NCI-H748 treated with DMSO at 0.1 percent for 48 hours (cell line): ENCODE measurements at regions not wholly inside any gene's neighbourhood (a gene's known extent, or its start where the extent isn't known, plus 50 kb on each side); places are given as distances from the start of the nearest gene placed in this dataset.
"Not testable (repeated sequence)": the region's sequence is repeated elsewhere in the genome, so short reads cannot be mapped to it uniquely, and the experiment has no call there.

Experiments used
- DNase-seq: peaks from one replicate; lab custom pipeline; 2025; lab: John Stamatoyannopoulos, UW

DNA sequence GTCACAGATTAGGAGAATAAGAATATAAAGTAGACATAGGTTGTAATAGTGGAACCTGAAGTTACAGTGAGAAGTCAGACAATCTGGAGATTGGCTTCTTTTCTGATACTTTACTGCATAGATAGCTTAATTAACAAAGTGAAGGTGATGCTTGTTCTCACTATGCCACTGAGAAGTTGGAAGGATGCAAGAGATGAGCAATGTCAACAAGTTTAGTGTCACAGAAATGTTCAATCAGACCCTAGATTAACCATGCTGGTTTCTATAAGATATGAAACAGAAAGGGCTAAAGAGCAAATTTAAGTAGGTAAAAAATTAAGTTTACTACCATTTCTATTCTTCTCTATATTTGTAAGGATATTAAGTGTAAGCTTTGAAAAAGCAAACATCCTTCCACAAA, 838.6 kb upstream of the SORCS1 start:
- no peak for DNase-seq

GRCh38 chr10:108000365-108000764, 835.9 kb upstream of the SORCS1 start:
- DNase-seq: no peak

DNA sequence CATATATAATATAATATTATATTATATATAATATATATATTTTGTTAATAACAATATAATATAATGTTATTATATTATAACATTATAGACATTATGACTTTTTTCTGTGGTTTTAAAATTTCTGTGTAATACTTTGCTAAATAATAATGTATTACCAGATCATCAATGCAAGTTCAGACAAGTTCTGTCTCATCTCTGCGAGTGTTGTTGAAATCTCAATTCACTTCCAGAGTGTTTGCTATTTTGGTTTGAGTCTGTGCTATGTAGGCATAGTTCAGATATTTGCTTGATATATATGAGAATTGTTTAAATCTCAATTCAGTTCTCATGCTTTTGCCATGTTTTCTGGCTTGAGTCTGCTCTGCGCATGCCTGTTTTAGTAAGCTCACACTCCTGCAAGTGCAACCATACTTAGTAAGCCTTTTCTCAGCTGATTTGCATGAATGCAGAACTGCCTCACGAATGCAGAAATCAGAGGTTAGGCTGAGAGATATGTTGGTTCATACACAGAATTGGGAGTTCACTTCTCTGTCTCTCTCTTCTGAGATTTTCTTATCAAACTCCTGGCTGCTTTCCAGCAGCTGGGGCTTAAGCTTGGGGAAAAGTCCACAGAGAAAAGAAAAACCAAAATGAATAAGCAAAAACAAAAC, 830.2 kb upstream of the SORCS1 start:
- DNase-seq: no peak

DNA sequence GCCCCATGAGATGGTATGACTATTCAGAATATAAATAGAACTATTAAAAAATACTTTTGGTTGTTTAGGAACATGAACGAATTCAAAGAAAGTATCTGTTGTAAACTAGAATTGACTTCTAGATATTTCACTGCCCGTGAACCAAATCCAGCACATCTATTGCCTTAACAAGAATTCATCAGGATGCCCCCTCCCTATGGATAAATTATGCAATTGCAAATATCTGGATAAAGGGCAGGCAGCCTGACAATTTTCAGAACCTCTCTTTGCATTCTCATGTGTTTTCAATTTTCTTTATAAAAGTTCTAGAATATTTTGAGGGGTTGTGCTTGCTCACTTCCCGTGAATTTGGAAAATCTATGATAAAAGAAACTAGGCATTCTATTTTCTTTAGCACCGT, 822.1 kb upstream of the SORCS1 start:
- no peak for DNase-seq

GRCh38 chr10:107984581-107984980, 820.1 kb upstream of the SORCS1 start:
- DNase-seq: no peak

DNA sequence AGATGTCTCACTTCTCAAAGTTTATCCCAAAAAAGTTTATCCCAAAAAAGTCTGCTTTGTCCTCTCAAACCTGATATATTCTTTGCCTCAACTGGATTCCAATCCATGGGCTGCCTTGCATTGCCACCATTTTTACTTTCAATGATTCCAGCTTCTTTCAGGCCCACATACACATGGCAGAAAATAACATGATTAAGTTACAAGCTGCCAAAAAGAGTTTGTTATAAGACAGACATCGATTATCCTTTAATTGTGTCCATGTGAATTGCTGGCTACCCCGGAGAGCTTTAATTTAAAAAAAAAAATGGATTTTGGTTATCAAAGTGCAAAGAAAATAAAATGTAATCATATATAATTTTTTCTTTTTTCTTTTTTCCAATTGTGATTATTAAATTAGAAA, 819.6 kb upstream of the SORCS1 start:
- no peak for DNase-seq

DNA sequence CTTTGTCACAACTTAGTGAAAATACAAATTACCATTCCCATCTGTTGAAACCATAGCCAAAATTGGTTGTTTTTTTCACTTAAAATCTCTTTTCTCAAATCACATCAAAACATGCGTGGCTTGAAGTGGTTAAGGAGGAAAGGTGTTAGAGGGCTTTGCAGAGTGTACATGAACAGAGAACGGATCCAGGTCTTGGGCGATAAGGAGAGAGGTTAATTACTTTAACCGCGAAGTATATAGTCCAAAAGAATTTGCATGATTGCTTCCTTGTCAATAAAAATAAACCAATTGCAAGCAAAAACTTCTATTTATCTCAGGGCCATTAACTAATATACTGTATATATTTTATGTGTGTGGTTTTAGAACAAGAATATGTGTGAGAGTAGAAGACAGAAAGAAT, 813.9 kb upstream of the SORCS1 start:
- DNase-seq: no peak

DNA sequence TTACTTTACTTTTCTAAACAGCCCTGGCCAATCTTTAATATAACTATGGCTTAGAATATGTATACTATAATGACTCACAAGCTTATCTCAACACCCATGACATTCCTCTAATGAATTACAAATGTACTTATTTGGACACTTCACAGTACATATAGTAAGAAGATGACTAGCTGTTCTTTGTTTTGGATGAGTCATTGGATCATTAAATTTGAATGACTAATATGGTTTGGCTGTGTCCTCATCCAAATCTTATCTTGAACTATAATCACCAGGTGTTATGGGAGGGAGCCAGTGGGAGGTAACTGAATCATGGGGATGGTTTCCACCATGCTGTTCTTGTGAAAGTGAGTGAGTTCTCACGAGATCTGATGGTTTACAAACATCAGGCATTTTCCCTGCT, 807.5 kb upstream of the SORCS1 start:
- DNase-seq: no peak

DNA sequence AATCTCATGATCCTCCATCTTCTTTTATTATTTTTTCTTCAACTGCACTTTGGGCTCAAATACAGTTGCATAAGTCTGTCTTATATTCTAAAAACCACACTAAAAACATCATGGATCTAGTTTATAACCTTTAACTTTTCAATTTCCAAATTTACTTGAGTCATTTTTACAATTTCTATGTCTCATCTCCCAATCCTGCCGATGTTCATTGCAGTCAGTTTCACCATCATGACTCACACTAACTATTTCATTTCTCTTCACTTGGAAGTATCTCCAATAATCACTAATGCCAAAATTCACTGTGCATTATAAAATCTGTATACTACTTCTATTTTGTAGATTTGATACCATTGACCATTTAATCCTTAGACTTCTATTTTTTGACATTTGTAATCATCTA, 806.9 kb upstream of the SORCS1 start:
- DNase-seq: no peak

DNA sequence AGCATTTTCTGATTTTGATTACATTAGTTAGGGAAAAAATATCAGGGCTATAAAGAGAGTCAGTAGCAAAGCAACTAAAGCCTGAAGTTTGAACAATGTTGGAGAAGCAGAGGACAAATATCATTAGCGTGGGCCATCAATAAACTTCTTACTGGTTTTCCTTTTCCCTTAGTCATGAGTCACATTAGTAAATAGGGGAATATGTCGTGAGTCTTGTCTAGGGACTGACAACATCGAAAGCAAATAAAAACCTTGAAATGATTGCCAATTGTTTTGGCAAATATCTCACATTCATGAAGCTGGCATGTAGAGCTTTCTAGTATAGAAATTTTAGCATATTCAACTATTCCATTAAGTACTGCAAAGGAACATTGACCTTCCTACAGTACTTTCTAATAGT, 806.0 kb upstream of the SORCS1 start:
- DNase-seq: no peak

DNA sequence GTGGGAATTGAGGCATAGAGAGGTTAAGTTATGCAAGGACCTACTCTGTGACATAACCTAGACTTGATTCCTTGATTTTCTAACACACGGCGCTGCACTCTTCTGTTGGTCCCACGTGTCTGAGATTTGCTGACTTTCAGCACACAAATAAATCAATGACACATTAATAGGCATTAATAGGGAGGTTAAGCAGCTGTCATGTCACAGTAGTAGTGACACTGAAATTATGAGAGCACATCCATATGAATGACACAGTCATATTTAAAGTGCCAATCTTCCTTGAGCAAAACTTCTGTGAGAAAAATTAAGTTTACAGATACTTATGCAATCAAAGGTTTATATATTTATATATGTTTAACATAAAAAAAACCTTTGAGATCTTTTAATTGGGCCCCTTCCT, 805.4 kb upstream of the SORCS1 start:
- DNase-seq: no peak

DNA sequence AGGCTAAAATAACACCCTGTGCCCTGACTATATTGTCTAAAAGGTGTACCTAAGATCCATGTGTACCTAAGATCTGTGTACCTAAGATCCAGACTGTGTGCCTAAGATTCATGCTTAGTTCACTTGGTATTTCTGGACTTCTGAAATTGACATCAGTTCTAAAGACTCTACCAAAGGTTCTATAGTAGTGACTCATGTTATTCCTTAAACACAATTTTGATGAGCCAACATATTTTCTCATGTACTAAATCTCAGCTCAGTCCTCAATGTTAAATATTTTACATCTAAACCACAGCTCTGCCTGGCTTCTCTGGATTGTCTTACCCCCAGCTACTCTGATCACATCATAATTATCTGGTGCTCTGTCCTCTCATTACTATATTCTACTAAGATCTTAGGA, 802.3 kb upstream of the SORCS1 start:
- no peak for DNase-seq

GRCh38 chr10:107952649-107953556, 788.4 kb upstream of the SORCS1 start:
- no peak for DNase-seq

DNA sequence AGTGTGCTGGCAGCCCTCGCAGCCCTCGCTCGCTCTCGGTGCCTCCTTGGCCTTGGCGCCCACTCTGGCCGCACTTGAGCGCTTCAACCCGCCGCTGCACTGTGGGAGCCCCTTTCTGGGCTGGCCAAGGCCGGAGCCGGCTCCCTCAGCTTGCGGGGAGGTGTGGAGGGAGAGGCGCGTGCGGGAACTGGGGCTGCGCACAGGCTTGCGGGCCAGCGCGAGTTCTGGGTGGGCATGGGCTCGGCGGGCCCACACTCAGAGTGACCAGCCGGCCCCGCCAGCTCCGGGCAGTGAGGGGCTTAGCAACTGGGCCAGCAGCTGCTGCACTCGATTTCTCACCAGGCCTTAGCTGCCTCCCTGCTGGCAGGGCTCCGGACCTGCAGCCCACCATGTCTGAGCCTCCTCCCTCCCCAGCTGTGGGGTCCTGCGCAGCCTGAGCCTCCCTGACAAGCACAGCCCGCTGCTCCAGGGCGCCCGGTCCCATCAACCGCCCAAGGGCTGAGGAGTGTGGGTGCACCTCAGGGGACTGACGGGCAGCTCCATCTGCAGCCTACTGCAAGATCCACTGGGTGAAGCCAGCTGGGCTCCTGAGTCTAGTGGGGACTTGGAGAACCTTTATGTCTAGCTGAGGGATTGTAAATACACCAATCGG, 786.0 kb upstream of the SORCS1 start:
- not testable (repeated sequence) for DNase-seq

DNA sequence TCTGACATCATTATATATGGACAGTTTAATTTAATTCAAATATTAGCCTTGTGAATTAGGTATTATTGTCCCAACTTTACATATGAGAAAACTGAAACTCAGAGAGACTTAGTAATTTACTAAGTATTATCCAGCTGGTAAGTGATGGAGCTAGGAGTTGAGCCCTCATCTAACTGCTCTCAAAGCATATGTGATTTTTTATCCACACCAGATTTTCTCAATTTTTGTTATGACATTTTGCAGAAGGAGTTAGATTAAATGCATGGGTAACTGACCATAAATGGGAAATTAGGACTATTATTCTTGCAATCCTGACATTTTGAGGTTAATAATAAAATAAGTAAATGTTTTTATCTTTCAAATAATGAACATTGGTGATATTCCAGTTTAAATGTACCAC, 778.3 kb upstream of the SORCS1 start:
- DNase-seq: no peak

GRCh38 chr10:107933076-107933475, 768.6 kb upstream of the SORCS1 start:
- DNase-seq: no peak

- DNase-seq: no peak
Observed at GRCh38 chr10:107931808-107932207, 767.3 kb upstream of the SORCS1 start.

DNA sequence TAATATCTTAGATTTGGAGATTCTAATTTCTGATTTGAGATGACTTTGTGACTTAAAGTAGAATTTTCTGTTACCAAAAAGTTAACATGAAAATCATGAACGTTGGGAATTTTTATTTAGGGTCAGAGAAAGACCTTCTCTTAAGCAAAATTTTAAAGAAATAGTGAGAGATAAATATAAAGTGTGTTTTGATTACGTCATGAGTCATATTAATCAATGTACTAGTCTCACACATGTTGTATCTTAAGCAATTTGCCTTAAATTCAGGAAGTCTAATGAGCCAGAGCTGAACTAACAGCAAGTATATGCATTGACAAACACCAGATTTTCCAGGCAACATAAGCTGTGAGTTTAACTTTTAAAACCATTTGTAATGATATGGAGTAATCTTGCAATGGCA, 765.5 kb upstream of the SORCS1 start:
- no peak for DNase-seq

DNA sequence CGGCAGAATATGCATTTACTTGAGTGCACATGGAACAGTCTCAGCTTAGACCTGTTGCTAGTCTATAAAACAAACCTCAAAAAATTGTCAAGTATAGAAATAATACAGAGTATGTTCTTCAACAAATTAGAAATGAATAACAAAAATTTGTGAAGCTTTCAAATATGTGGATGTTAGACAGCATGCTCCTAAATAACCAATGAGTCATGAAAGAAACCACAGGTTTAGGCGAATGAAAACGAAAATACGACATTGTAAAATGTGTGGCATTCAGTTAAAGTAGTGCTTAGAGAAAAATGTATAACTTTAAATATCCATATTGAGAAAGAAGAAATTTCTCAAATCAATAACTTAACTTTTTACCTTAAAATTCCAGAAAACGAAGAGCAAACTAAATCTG, 760.0 kb upstream of the SORCS1 start:
- DNase-seq: no peak

DNA sequence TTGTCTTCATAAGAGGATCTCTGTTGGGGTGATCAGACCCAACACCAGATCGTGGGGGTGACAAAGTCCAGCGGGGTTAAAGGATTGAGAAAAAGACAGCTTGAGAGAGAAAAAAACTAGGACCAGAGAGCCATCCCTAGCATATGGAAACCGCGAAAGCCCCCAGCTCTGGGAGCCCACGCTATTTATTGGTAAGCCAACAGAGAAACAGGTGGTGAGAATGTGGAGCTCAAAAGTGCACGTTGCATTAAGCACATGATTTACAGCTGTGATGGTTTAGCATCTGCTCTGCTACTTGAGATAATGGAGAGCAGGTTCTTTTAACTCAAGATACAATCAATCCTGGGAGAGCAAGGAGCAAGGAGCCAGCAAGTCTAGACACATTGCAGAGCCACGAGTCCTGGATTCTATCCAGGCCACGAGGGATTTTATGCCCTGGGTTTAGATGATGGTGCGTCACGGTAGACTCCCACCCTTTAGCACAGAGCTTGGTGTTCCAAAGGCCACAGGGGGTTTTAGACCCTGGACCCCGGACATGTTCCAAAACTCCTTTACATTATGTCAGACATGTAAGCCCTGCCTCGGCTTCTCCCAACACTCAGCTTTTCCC, 755.2 kb upstream of the SORCS1 start:
- DNase-seq: no peak

DNA sequence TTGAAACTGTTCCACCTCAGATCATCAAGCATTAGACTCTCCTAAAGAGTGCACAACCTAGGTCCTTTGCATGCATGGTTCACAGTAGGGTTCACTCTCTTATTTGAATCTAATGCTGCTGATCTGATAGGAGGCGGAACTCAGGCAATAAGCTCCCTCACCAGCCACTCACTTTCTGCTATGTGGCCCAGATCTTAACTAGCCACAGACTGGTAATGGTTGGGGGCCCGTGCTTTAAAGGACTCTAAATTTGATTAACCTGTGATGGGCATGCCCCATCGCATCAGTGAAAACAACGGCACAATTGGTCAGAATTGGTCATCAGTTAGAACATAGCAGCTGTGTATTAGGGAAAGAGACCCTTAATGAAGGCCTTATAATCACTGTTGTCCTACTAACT, 753.7 kb upstream of the SORCS1 start:
- no peak for DNase-seq

- no peak for DNase-seq
Observed at GRCh38 chr10:107915215-107915610, 750.7 kb upstream of the SORCS1 start.
